ENCODE measurements at regions not wholly inside any gene's neighbourhood (a gene's known extent, or its start where the extent isn't known, plus 50 kb on each side); places are given as distances from the start of the nearest gene placed in this dataset.

DNA sequence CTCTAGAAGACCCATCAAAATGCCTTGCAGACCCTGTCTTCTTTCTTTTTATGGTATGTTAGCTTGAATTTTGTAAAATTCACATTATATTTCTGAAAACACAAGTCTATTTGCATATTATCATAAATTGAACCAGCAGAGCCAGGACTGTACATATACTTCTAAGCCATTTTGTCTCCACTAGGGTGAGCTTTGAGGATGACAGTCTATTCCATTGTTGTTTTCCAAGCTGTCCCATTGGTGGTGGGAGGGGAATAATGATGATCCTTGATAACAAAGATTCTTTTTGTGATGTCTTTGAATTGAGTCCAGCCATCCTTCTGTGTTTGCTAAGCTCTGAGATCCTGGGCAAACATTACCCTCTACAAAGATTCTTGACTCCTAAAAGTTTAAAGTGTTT is 359.3 kb upstream of the PCDH20 start:
- TF ChIP-seq GATA2 (IDR thresholded peaks at IDR 0.05; ENCODE audit: low read depth, low read length) = no peak
- TF ChIP-seq GATA3 (IDR thresholded peaks at IDR 0.05; ENCODE audit: low read depth, low read length) = no peak
